ENCODE measurements at regions not wholly inside any gene's neighbourhood (a gene's known extent, or its start where the extent isn't known, plus 50 kb on each side); places are given as distances from the start of the nearest gene placed in this dataset.

- Histone ChIP-seq H3K27ac (ENCODE audit: insufficient read length, low read depth, low read length) (no peak overlapping the region), H4K20me1 (ENCODE audit: control insufficient read depth, insufficient read depth, insufficient read length) (no peaks in the 10 kb centered on the region), H3K14ac (ENCODE audit: insufficient read depth, low read length) (no peak overlapping the region), H3K9ac (ENCODE audit: extremely low read depth, insufficient read length, low read length) (no peak overlapping the region), H4K5ac (ENCODE audit: insufficient read length, low read depth, low read length) (no peak overlapping the region), H2BK120ac (ENCODE audit: low read depth, low read length, poor library complexity, severe bottlenecking) (no peak overlapping the region), H3K4me1 (ENCODE audit: insufficient read depth, low read length) (no peaks in the 10 kb centered on the region), H3K79me1 (ENCODE audit: insufficient read depth, low read depth, low read length, poor library complexity, severe bottlenecking) (no peaks in the 10 kb centered on the region), H4K91ac (ENCODE audit: insufficient read length, low read depth, low read length) (no peak overlapping the region), H3T11ph (ENCODE audit: low read length) (no peak overlapping the region), H3K18ac (ENCODE audit: insufficient read length, low read depth, low read length) (no peak overlapping the region), H3K79me2 (ENCODE audit: insufficient read depth, low read length) (no peaks in the 10 kb centered on the region), H3K9me3 (ENCODE audit: control insufficient read depth, low read depth, low read length) (no peaks in the 10 kb centered on the region), H2BK20ac (ENCODE audit: low read depth, low read length, poor library complexity, severe bottlenecking) (no peak overlapping the region), H4K8ac (replicated peaks; ENCODE audit: insufficient read length, low read depth, low read length) (no peak overlapping the region), H3K56ac (ENCODE audit: insufficient read length, low read depth, low read length) (no peak overlapping the region), H3K23me2 (ENCODE audit: insufficient read length, low read depth, low read length, poor library complexity, severe bottlenecking) (no peaks in the 10 kb centered on the region), H3K4me2 (ENCODE audit: insufficient read depth, insufficient read length, low read length) (no peak overlapping the region), H3K27me3 (ENCODE audit: insufficient read depth, low read length) (no peaks in the 10 kb centered on the region), H2BK5ac (ENCODE audit: insufficient read length, low read length) (no peak overlapping the region), H2AK5ac (ENCODE audit: insufficient read length, low read length) (no peak overlapping the region), H2BK15ac (ENCODE audit: low read depth, low read length) (no peak overlapping the region), H2AFZ (ENCODE audit: low read length) (no peak overlapping the region), H3K4ac (ENCODE audit: low read depth, low read length) (no peak overlapping the region), H2BK12ac (ENCODE audit: insufficient read length, low read depth, low read length) (no peak overlapping the region), H3K23ac (ENCODE audit: insufficient read length, low read depth, low read length) (no peak overlapping the region)
- Mint-ChIP-seq H3K27ac (no peak overlapping the region), H3K4me3 (no peak overlapping the region), H3K9me3 (peaks cover 9% of the 10 kb centered on the region in 2 experiments; a peak in 4 of 5 replicates), H3K4me1 (peaks cover 5% of the 10 kb centered on the region in 2 experiments; a peak in 2 of 4 replicates), H3K27me3 (ENCODE audit: low read depth) (no peaks in the 10 kb centered on the region), H3K36me3 (ENCODE audit: insufficient read depth in 1 of 3, low read depth in 3 of 3) (peaks cover 8 to 16% (median 9%) of the 10 kb centered on the region in 3 experiments; a peak in 6 of 7 replicates)
- WGBS (ENCODE audit: extremely low coverage, insufficient read length, low lambda C conversion rate) = no CpG with 5 or more reads among the region's 4 CpGs
- TF ChIP-seq CTCF (conservative IDR thresholded peaks at IDR 0.05) = no peak
- DNase-seq = no peak
Measured at GRCh38 chr10:123331438-123331837, 177.2 kb downstream of the BUB3 start.

Data from H9 (cell line).